HEK293 (cell line): ENCODE measurements at regions not wholly inside any gene's neighbourhood (a gene's known extent, or its start where the extent isn't known, plus 50 kb on each side); places are given as distances from the start of the nearest gene placed in this dataset.

Experiments used
- CTCF ChIA-PET: fragments of 350-600 bp; formaldehyde crosslinking; extraction: SDS; loops from one replicate; lab custom pipeline; 2021; ENCODE audit warnings: antibody characterized with exemption; lab: Yijun Ruan, JAX
- POLR2A ChIA-PET: fragments of 300-600 bp; formaldehyde crosslinking; extraction: SDS; loops from one replicate; lab custom pipeline; 2020; ENCODE audit warnings: antibody characterized with exemption, inconsistent platforms; lab: Yijun Ruan, JAX
- H3K27ac ChIP-seq: fragments of 200-500 bp; sonication (Bioruptor generic); 2 replicates; pipeline ENCODE4 v1.5.1; 2014; ENCODE audit warnings: low read depth, low read length, control low read depth, inconsistent platforms; ENCODE audit errors: extremely low read depth
- H3K36me3 ChIP-seq, 2 experiments: fragments of 200-500 bp in 1 of 2; sonication (Bioruptor generic) in 1 of 2; 1 replicate in 1 of 2; 2 replicates in 1 of 2; pipeline ENCODE4 v1.5.1; 2014 to 2017; ENCODE audit warnings: inconsistent platforms in 2 of 2, low read length in 2 of 2; ENCODE audit not compliant: control insufficient read depth in 2 of 2, insufficient read depth in 1 of 2
- H3K4me1 ChIP-seq: fragments of 200-500 bp; sonication (Bioruptor generic); 2 replicates; pipeline ENCODE4 v1.5.1; 2014; ENCODE audit warnings: mild to moderate bottlenecking, low read length, inconsistent platforms; ENCODE audit not compliant: control insufficient read depth, insufficient read depth
- H3K4me3 ChIP-seq: 2 replicates; pipeline ENCODE4 v1.5.1; 2011; ENCODE audit warnings: low read depth, mild to moderate bottlenecking, control low read depth, low read length, moderate library complexity
- H3K9me3 ChIP-seq: fragments of 200-500 bp; sonication (Bioruptor generic); 2 replicates; pipeline ENCODE4 v1.5.1; 2014; ENCODE audit warnings: low read depth, low read length, inconsistent platforms; ENCODE audit not compliant: control insufficient read depth, insufficient read depth
- HOXA7 ChIP-seq: sonication (generic); formaldehyde crosslinking; IDR thresholded peaks from 2 replicates; pipeline ENCODE4 v1.8.1; 2022; ENCODE audit warnings: missing genetic modification reagents, borderline replicate concordance
- OVOL3 ChIP-seq: fragments of 450-650 bp; formaldehyde crosslinking; IDR thresholded peaks from 2 replicates; pipeline ENCODE4 v1.5.1; 2016; ENCODE audit warnings: missing biosample characterization, missing genetic modification characterization
- SALL2 ChIP-seq: fragments of 450-650 bp; formaldehyde crosslinking; IDR thresholded peaks from 2 replicates; pipeline ENCODE4 v1.5.0; 2017; ENCODE audit warnings: missing biosample characterization, mild to moderate bottlenecking, missing genetic modification characterization, borderline replicate concordance
- SP3 ChIP-seq: fragments of 450-650 bp; formaldehyde crosslinking; IDR thresholded peaks from 2 replicates; pipeline ENCODE4 v1.5.1; 2016; ENCODE audit warnings: missing biosample characterization, missing genetic modification characterization
- YY2 ChIP-seq: fragments of 450-650 bp; formaldehyde crosslinking; IDR thresholded peaks from 2 replicates; pipeline ENCODE4 v1.5.1; 2016; ENCODE audit warnings: missing biosample characterization, missing genetic modification characterization
- ZBTB1 ChIP-seq: fragments of 450-650 bp; formaldehyde crosslinking; IDR thresholded peaks from 2 replicates; pipeline ENCODE4 v1.5.1; 2016; ENCODE audit warnings: missing biosample characterization, missing genetic modification characterization
- ZBTB49 ChIP-seq: fragments of 450-650 bp; formaldehyde crosslinking; IDR thresholded peaks from 2 replicates; pipeline ENCODE4 v1.5.1; 2016; ENCODE audit warnings: missing biosample characterization, missing genetic modification characterization, low read depth
- ZEB2 ChIP-seq: fragments of 450-650 bp; formaldehyde crosslinking; IDR thresholded peaks from 2 replicates; pipeline ENCODE4 v1.5.1; 2016; ENCODE audit warnings: missing biosample characterization, missing genetic modification characterization
- ZNF146 ChIP-seq: fragments of 450-650 bp; formaldehyde crosslinking; IDR thresholded peaks from 2 replicates; pipeline ENCODE4 v1.5.1; 2016; ENCODE audit warnings: missing biosample characterization, missing genetic modification characterization
- ZNF311 ChIP-seq: fragments of 450-650 bp; formaldehyde crosslinking; IDR thresholded peaks from 2 replicates; pipeline ENCODE4 v1.5.1; 2017; ENCODE audit warnings: missing biosample characterization, missing genetic modification characterization, borderline replicate concordance
- ZNF324 ChIP-seq: fragments of 450-650 bp; formaldehyde crosslinking; IDR thresholded peaks from 2 replicates; pipeline ENCODE4 v1.5.1; 2016; ENCODE audit warnings: missing biosample characterization, missing genetic modification characterization
- ZNF391 ChIP-seq: fragments of 450-650 bp; formaldehyde crosslinking; IDR thresholded peaks from 2 replicates; pipeline ENCODE4 v1.5.1; 2016; ENCODE audit warnings: low read depth, missing biosample characterization, missing genetic modification characterization, borderline replicate concordance
- ZNF394 ChIP-seq: fragments of 450-650 bp; formaldehyde crosslinking; IDR thresholded peaks from 2 replicates; pipeline ENCODE4 v1.5.1; 2016; ENCODE audit warnings: missing biosample characterization, missing genetic modification characterization, mild to moderate bottlenecking, moderate library complexity, borderline replicate concordance
- ZNF514 ChIP-seq: fragments of 450-650 bp; formaldehyde crosslinking; IDR thresholded peaks from 2 replicates; pipeline ENCODE4 v1.5.1; 2016; ENCODE audit warnings: missing biosample characterization, missing genetic modification characterization
- ZNF518A ChIP-seq: fragments of 450-650 bp; formaldehyde crosslinking; conservative IDR thresholded peaks from 2 replicates; pipeline ENCODE4 v1.5.1; 2016; ENCODE audit warnings: low read depth, missing biosample characterization, missing genetic modification characterization
- ZNF529 ChIP-seq: fragments of 450-650 bp; formaldehyde crosslinking; IDR thresholded peaks from 2 replicates; pipeline ENCODE4 v1.5.1; 2017; ENCODE audit warnings: missing genetic modification characterization, missing biosample characterization; ENCODE audit not compliant: insufficient replicate concordance
- ZNF549 ChIP-seq: fragments of 450-650 bp; IDR thresholded peaks from 2 replicates; pipeline ENCODE4 v1.5.1; 2018; ENCODE audit warnings: missing biosample characterization, missing genetic modification characterization, mild to moderate bottlenecking, inconsistent platforms, moderate library complexity
- ZNF571 ChIP-seq: fragments of 450-650 bp; formaldehyde crosslinking; IDR thresholded peaks from 2 replicates; pipeline ENCODE4 v1.5.0; 2017; ENCODE audit warnings: missing biosample characterization, missing genetic modification characterization
- ZNF580 ChIP-seq: fragments of 450-650 bp; formaldehyde crosslinking; IDR thresholded peaks from 2 replicates; pipeline ENCODE4 v1.5.1; 2016; ENCODE audit warnings: missing biosample characterization, missing genetic modification characterization
- ZNF596 ChIP-seq: fragments of 450-650 bp; IDR thresholded peaks from 2 replicates; pipeline ENCODE4 v1.5.0; 2018; ENCODE audit warnings: missing biosample characterization, mild to moderate bottlenecking, missing genetic modification characterization, moderate library complexity
- ZNF600 ChIP-seq: fragments of 450-650 bp; formaldehyde crosslinking; IDR thresholded peaks from 2 replicates; pipeline ENCODE4 v1.5.1; 2016; ENCODE audit warnings: missing biosample characterization, missing genetic modification characterization
- ZNF670 ChIP-seq: fragments of 450-650 bp; formaldehyde crosslinking; IDR thresholded peaks from 2 replicates; pipeline ENCODE4 v1.5.1; 2016; ENCODE audit warnings: missing biosample characterization, missing genetic modification characterization, low read depth
- ZNF843 ChIP-seq: fragments of 450-650 bp; formaldehyde crosslinking; IDR thresholded peaks from 2 replicates; pipeline ENCODE4 v1.5.1; 2016; ENCODE audit warnings: missing biosample characterization, missing genetic modification characterization
- ZSCAN30 ChIP-seq: fragments of 450-650 bp; IDR thresholded peaks from 2 replicates; pipeline ENCODE4 v1.5.1; 2018; ENCODE audit warnings: missing biosample characterization, mild to moderate bottlenecking, missing genetic modification characterization, moderate library complexity

DNA sequence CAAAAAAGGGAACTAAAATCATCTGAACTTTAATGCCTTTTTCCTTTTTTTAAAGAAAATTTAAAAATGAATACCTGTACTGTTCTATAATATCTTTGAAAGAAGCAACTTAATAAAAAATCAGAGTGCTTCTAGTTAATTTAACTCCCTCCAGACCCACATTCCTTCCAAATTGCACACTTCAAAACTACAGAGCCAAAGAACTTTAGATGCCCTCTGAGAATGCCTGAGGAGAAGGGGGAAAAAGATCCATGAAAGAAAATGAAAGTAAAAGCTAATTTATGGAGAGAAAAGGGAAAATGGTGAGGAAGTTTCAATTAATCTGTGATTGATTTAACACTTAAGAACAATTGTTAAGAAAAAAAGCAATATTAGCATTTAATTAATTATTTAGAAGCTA lies 1141.6 kb downstream of the IGSF11 start:
- TF ChIP-seq ZNF529 (tag by site-specific recombination) (no peak), SALL2 (tag by site-specific recombination) (no peak), ZNF146 (tag by site-specific recombination) (no peak), SP3 (tag by site-specific recombination) (no peak), ZNF391 (tag by site-specific recombination) (no peak), ZNF580 (tag by site-specific recombination) (no peak), ZNF600 (no peak), ZNF518A (tag by site-specific recombination) (no peak), ZSCAN30 (tag by site-specific recombination) (no peak), YY2 (tag by site-specific recombination) (no peak), ZNF394 (tag by site-specific recombination) (no peak), HOXA7 (CRISPR knock-in tag) (no peak), ZNF324 (tag by site-specific recombination) (no peak), ZNF549 (no peak), ZNF596 (no peak), ZNF670 (tag by site-specific recombination) (no peak), ZNF311 (tag by site-specific recombination) (no peak), ZNF514 (tag by site-specific recombination) (no peak), ZNF571 (tag by site-specific recombination) (no peak)
- TF ChIP-seq, all 188 proteins: peak for 0
- H3K36me3 ChIP-seq, result no peaks in the 10 kb centered on the region
- no peaks in the 10 kb centered on the region for H3K4me1 ChIP-seq
- H3K27ac ChIP-seq, result no peak overlapping the region
- no peak overlapping the region for H3K4me3 ChIP-seq
- H3K9me3 ChIP-seq, result no peaks in the 10 kb centered on the region
- ChIA-PET POLR2A (no interaction called here), CTCF (no interaction called here)

DNA sequence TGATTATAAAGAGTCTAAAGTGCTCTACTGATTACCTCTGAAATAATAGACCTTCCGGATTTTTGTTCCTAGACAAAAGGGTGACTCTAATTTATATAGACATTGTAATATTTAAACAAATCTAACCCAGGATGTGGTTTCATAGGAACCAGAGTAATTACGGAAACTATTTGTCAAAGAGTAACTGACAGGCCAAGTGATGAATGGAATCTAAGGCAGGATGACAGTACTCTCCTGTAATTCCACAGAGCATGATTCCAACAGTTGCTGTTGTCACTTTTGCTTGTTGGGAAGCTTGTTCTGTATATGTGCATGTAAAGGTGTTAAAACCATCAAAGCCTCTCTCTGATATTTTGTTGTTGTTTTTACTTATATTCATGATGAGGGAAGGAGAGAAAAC lies 1141.0 kb downstream of the IGSF11 start:
- no peak overlapping the region for H3K27ac ChIP-seq
- no peaks in the 10 kb centered on the region for H3K36me3 ChIP-seq
- no peaks in the 10 kb centered on the region for H3K4me1 ChIP-seq
- POLR2A ChIA-PET, result no interaction called here
- CTCF ChIA-PET, result no interaction called here
- H3K9me3 ChIP-seq, result no peaks in the 10 kb centered on the region
- H3K4me3 ChIP-seq, result no peak overlapping the region
- no peak for TF ChIP-seq ZNF843 (tag by site-specific recombination)
- no peak for TF ChIP-seq ZBTB1
- no peak for TF ChIP-seq ZEB2 (tag by site-specific recombination)
- TF ChIP-seq ZNF571 (tag by site-specific recombination), result no peak
- TF ChIP-seq ZBTB49, result no peak
- TF ChIP-seq OVOL3 (tag by site-specific recombination), result no peak
